ENCODE measurements at regions not wholly inside any gene's neighbourhood (a gene's known extent, or its start where the extent isn't known, plus 50 kb on each side); places are given as distances from the start of the nearest gene placed in this dataset.

DNA sequence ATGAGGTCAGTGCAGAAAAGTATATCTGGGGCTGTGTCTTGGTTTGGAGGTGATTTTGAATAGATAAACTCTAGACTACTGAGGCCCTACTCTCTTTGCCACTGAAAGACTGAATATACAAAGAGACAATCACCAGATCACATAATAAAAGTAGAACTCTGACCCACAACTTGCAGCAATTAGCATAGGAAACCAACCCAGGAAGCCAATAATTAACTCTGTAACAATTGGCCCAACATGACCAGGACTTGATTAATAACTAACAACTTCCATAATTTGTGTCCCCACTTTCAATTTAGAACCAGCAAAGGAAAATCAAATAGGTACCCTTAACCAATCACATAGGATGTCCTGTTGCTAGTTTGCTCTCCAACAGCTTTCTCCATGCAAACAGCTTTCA lies 1104.9 kb upstream of the CELF4 start:
- ChIA-PET POLR2A (no interaction called here), SMC1A (ENCODE audit: uncharacterized antibody, unreplicated experiment) (no interaction called here), CTCF (no interaction called here), RAD21 (ENCODE audit: unreplicated experiment) (no interaction called here)
- H3K36me3 ChIP-seq (ENCODE audit: control insufficient read depth in 2 of 2, insufficient read depth in 2 of 2, low read length in 1 of 2): no peaks in the 10 kb centered on the region
- H3K9me3 ChIP-seq (replicated peaks; ENCODE audit: control insufficient read depth, insufficient read depth, low read length): no peaks in the 10 kb centered on the region; the same call in 2 of the 3 replicates
- DNase-seq (ENCODE audit: low read depth, low spot score) (no peak), FAIRE-seq (no peak), ATAC-seq (no peak)
- H3K27me3 ChIP-seq (replicated peaks in 1 of 2; ENCODE audit: control insufficient read depth in 2 of 2, insufficient read depth in 2 of 2, low read length in 1 of 2): no peaks in the 10 kb centered on the region
- in situ Hi-C loops (cut with MboI): no loop called here
- TF ChIP-seq, protein P1, sequence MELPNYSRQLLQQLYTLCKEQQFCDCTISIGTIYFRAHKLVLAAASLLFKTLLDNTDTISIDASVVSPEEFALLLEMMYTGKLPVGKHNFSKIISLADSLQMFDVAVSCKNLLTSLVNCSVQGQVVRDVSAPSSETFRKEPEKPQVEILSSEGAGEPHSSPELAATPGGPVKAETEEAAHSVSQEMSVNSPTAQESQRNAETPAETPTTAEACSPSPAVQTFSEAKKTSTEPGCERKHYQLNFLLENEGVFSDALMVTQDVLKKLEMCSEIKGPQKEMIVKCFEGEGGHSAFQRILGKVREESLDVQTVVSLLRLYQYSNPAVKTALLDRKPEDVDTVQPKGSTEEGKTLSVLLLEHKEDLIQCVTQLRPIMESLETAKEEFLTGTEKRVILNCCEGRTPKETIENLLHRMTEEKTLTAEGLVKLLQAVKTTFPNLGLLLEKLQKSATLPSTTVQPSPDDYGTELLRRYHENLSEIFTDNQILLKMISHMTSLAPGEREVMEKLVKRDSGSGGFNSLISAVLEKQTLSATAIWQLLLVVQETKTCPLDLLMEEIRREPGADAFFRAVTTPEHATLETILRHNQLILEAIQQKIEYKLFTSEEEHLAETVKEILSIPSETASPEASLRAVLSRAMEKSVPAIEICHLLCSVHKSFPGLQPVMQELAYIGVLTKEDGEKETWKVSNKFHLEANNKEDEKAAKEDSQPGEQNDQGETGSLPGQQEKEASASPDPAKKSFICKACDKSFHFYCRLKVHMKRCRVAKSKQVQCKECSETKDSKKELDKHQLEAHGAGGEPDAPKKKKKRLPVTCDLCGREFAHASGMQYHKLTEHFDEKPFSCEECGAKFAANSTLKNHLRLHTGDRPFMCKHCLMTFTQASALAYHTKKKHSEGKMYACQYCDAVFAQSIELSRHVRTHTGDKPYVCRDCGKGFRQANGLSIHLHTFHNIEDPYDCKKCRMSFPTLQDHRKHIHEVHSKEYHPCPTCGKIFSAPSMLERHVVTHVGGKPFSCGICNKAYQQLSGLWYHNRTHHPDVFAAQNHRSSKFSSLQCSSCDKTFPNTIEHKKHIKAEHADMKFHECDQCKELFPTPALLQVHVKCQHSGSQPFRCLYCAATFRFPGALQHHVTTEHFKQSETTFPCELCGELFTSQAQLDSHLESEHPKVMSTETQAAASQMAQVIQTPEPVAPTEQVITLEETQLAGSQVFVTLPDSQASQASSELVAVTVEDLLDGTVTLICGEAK (IDR thresholded peaks at IDR 0.05; ENCODE audit: borderline replicate concordance): no peak
- TF ChIP-seq, protein P2, sequence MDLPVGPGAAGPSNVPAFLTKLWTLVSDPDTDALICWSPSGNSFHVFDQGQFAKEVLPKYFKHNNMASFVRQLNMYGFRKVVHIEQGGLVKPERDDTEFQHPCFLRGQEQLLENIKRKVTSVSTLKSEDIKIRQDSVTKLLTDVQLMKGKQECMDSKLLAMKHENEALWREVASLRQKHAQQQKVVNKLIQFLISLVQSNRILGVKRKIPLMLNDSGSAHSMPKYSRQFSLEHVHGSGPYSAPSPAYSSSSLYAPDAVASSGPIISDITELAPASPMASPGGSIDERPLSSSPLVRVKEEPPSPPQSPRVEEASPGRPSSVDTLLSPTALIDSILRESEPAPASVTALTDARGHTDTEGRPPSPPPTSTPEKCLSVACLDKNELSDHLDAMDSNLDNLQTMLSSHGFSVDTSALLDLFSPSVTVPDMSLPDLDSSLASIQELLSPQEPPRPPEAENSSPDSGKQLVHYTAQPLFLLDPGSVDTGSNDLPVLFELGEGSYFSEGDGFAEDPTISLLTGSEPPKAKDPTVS (IDR thresholded peaks at IDR 0.05; ENCODE audit: low read depth, low read length): no peak
- TF ChIP-seq, protein P3, sequence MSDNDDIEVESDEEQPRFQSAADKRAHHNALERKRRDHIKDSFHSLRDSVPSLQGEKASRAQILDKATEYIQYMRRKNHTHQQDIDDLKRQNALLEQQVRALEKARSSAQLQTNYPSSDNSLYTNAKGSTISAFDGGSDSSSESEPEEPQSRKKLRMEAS (IDR thresholded peaks at IDR 0.05; ENCODE audit: low read depth, low read length): no peak
- TF ChIP-seq RUNX3 (IDR thresholded peaks at IDR 0.05; ENCODE audit: low read length): no peak
- no peak overlapping the region for H3K4me3 ChIP-seq
- BruUV-seq (replicated peaks): no TSS peak
- no peak overlapping the region for H3K27ac ChIP-seq (ENCODE audit: control insufficient read depth, insufficient read depth)
- H3K79me2 ChIP-seq (ENCODE audit: control insufficient read depth, insufficient read depth, low read length): no peaks in the 10 kb centered on the region
- no peak overlapping the region for H2AFZ ChIP-seq (ENCODE audit: control insufficient read depth, low read depth, low read length)
- no peak overlapping the region for H3K4me2 ChIP-seq (ENCODE audit: control insufficient read depth, insufficient read depth)
- intact Hi-C loops (cut with micrococcal nuclease; ENCODE audit: unreplicated experiment): no loop called here
- H3K9ac ChIP-seq (ENCODE audit: control insufficient read depth, insufficient read depth, low read length): no peak overlapping the region
- H4K20me1 ChIP-seq (ENCODE audit: control insufficient read depth, insufficient read depth): no peaks in the 10 kb centered on the region
- H3K4me1 ChIP-seq (ENCODE audit: control insufficient read depth, insufficient read depth, low read length): no peaks in the 10 kb centered on the region

All from GM12878 (cell line).